A549 (cell line): ENCODE measurements at regions not wholly inside any gene's neighbourhood (a gene's known extent, or its start where the extent isn't known, plus 50 kb on each side); places are given as distances from the start of the nearest gene placed in this dataset.

Source experiments
- ATAC-seq, 2 experiments: fragments of 200-7000 bp in 1 of 2; fragments of >200 bp in 1 of 2; cut with Nextera tagmentation in 1 of 2; cut with Tn5 transposase in 1 of 2; 3 replicates each; pipeline versions ENCODE4 v1.8.0 to v1.9.1; 2018 to 2020; ENCODE audit warnings: mild to moderate bottlenecking in 1 of 2, moderate library complexity in 1 of 2
- CTCF ChIA-PET: fragments of 300-600 bp; sonication (Branson Sonifier 250); formaldehyde crosslinking; extraction: SDS; loops from one replicate; lab custom pipeline; 2021; ENCODE audit warnings: antibody characterized with exemption, inconsistent platforms; lab: Yijun Ruan, JAX
- POLR2A ChIA-PET: fragments of 350-600 bp; formaldehyde crosslinking; extraction: SDS; loops from one replicate; lab custom pipeline; 2021; ENCODE audit warnings: antibody characterized with exemption, inconsistent platforms; lab: Yijun Ruan, JAX
- DNase-seq, 2 experiments: peaks; one replicate each; pipeline versions ENCODE4 v3.0.0 to v3.0.0-alpha.2; 2011 to 2016; ENCODE audit warnings: low read depth in 1 of 2, low spot score in 1 of 2
- FAIRE-seq: peaks from 2 replicates; lab custom pipeline; 2011; peaks lifted over from hg19 to GRCh38; lab: Jason Lieb, UNC
- H3K27ac ChIP-seq, 2 experiments: fragments of >200 bp; sonication (Bioruptor Twin); formaldehyde crosslinking; 3 replicates each; pipeline ENCODE4 v1.5.1; 2016 to 2017
- H3K4me1 ChIP-seq: fragments of >200 bp; sonication (Bioruptor Twin); formaldehyde crosslinking; 3 replicates; pipeline ENCODE4 v1.6.1; 2016
- H3K4me2 ChIP-seq: fragments of >200 bp; sonication (Bioruptor Twin); formaldehyde crosslinking; 3 replicates; pipeline ENCODE4 v1.6.1; 2016
- H3K4me3 ChIP-seq: fragments of >200 bp; sonication (Bioruptor Twin); formaldehyde crosslinking; 3 replicates; pipeline ENCODE4 v1.5.1; 2016
- H3K9me3 ChIP-seq: fragments of >200 bp; sonication (Bioruptor Twin); formaldehyde crosslinking; 3 replicates; pipeline ENCODE4 v1.6.1; 2016
- CBX2 ChIP-seq: fragments of 200-600 bp; sonication (generic); IDR thresholded peaks from 2 replicates; pipeline ENCODE4 v1.6.1; 2016; ENCODE audit warnings: low read depth, mild to moderate bottlenecking, borderline replicate concordance
- CHD2 ChIP-seq: fragments of 150-350 bp; IDR thresholded peaks from 2 replicates; pipeline ENCODE4 v1.6.1; 2014; ENCODE audit warnings: low read length; ENCODE audit not compliant: partially characterized antibody
- CTCF ChIP-seq: fragments of >200 bp; sonication (Bioruptor Twin); formaldehyde crosslinking; IDR thresholded peaks from 3 replicates; pipeline ENCODE4 v1.5.1; 2016
- FOSL2 ChIP-seq, 2 experiments: fragments of 450-650 bp in 1 of 2; fragments of >200 bp in 1 of 2; sonication (Bioruptor Twin) in 1 of 2; formaldehyde crosslinking; IDR thresholded peaks; 2 replicates each; pipeline versions ENCODE4 v1.5.0 to v1.6.1; 2016 to 2020; ENCODE audit warnings: mild to moderate bottlenecking in 1 of 2, moderate library complexity in 1 of 2
- FOXS1 ChIP-seq: fragments of 250-450 bp; sonication (Bioruptor Pico); IDR thresholded peaks from 2 replicates; pipeline ENCODE4 v1.5.0; 2020; ENCODE audit warnings: mild to moderate bottlenecking, moderate library complexity
- HDAC2 ChIP-seq: fragments of 200-600 bp; sonication (generic); IDR thresholded peaks from 2 replicates; pipeline ENCODE4 v1.6.1; 2016
- JUN ChIP-seq, 2 experiments: fragments of >200 bp; sonication (Bioruptor Twin); formaldehyde crosslinking; IDR thresholded peaks; 2 replicates in 1 of 2; 3 replicates in 1 of 2; pipeline ENCODE4 v1.6.1; 2016 to 2017
- JUNB ChIP-seq: fragments of >200 bp; sonication (Bioruptor Twin); formaldehyde crosslinking; IDR thresholded peaks from 2 replicates; pipeline ENCODE4 v1.6.1; 2016
- NFE2L2 ChIP-seq: fragments of 150-350 bp; conservative IDR thresholded peaks from 2 replicates; pipeline ENCODE4 v1.6.1; 2014; ENCODE audit warnings: low read length
- NPAS2 ChIP-seq: fragments of 250-450 bp; sonication (Bioruptor Pico); IDR thresholded peaks from 2 replicates; pipeline ENCODE4 v1.8.0; 2022; ENCODE audit warnings: mild to moderate bottlenecking, moderate library complexity, borderline replicate concordance
- NR3C1 ChIP-seq: fragments of >200 bp; sonication (Bioruptor Twin); formaldehyde crosslinking; IDR thresholded peaks from 3 replicates; pipeline ENCODE4 v1.6.1; 2017
- POLR2AphosphoS2 ChIP-seq: conservative IDR thresholded peaks from 2 replicates; pipeline ENCODE4 v1.6.1; 2012; ENCODE audit warnings: low read length, improper control_type of control experiment, inconsistent platforms
- RFX5 ChIP-seq: fragments of 450-650 bp; IDR thresholded peaks from 2 replicates; pipeline ENCODE4 v1.7.1; 2014; ENCODE audit warnings: antibody characterized with exemption, mild to moderate bottlenecking, moderate library complexity
- SREBF2 ChIP-seq: fragments of 450-650 bp; IDR thresholded peaks from 2 replicates; pipeline ENCODE4 v1.6.1; 2014; ENCODE audit warnings: mild to moderate bottlenecking, moderate library complexity
- TFCP2L1 ChIP-seq: fragments of 250-450 bp; sonication (Bioruptor Pico); IDR thresholded peaks from 2 replicates; pipeline ENCODE4 v1.5.0; 2021; ENCODE audit warnings: mild to moderate bottlenecking
- TP53 ChIP-seq: fragments of 250-450 bp; sonication (Bioruptor Pico); IDR thresholded peaks from 2 replicates; pipeline ENCODE4 v1.5.0; 2021; ENCODE audit warnings: mild to moderate bottlenecking, moderate library complexity
- ZFP36 ChIP-seq: fragments of 450-650 bp; IDR thresholded peaks from 2 replicates; pipeline ENCODE4 v1.6.1; 2014; ENCODE audit warnings: borderline replicate concordance; ENCODE audit not compliant: partially characterized antibody
- ZSCAN20 ChIP-seq: fragments of 250-450 bp; sonication (Bioruptor Pico); IDR thresholded peaks from 2 replicates; pipeline ENCODE4 v1.8.0; 2022; ENCODE audit warnings: mild to moderate bottlenecking, moderate library complexity
- WGBS: methylation state at CpG from one replicate; pipeline ENCODE4 v1.1.6; 2017; ENCODE audit errors: missing lambda C conversion rate; 5-methylcytosine and 5-hydroxymethylcytosine counted together
- TF ChIP-seq, protein P1 (sequence below): IDR thresholded peaks from 2 replicates; pipeline ENCODE4 v1.6.1; 2012; ENCODE audit warnings: low read depth, borderline replicate concordance
- TF ChIP-seq, protein P2 (sequence below): IDR thresholded peaks from 2 replicates; pipeline ENCODE4 v1.6.1; 2012

GRCh38 chr10:121101561-121101960 lies 250.4 kb downstream of the WDR11 start:
- TF ChIP-seq, protein P1, sequence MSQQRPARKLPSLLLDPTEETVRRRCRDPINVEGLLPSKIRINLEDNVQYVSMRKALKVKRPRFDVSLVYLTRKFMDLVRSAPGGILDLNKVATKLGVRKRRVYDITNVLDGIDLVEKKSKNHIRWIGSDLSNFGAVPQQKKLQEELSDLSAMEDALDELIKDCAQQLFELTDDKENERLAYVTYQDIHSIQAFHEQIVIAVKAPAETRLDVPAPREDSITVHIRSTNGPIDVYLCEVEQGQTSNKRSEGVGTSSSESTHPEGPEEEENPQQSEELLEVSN, result no peak
- TF ChIP-seq SREBF2, result no peak
- TF ChIP-seq HDAC2, result no peak
- TF ChIP-seq FOXS1, result no peak
- TF ChIP-seq NR3C1, result no peak
- TF ChIP-seq CBX2, result no peak
- no peak for TF ChIP-seq CTCF
- TF ChIP-seq TFCP2L1 (CRISPR knock-in tag), result no peak
- no peak for TF ChIP-seq POLR2AphosphoS2
- TF ChIP-seq FOSL2 (IDR thresholded peaks at IDR 0.05), result no peak
- TF ChIP-seq FOSL2 (CRISPR knock-in tag; IDR thresholded peaks at IDR 0.05), result no peak
- TF ChIP-seq, protein P2, sequence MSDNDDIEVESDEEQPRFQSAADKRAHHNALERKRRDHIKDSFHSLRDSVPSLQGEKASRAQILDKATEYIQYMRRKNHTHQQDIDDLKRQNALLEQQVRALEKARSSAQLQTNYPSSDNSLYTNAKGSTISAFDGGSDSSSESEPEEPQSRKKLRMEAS, result no peak
- TF ChIP-seq JUN (IDR thresholded peaks at IDR 0.05), result no peak
- Histone ChIP-seq H3K9me3 (no peaks in the 10 kb centered on the region), H3K4me3 (no peak overlapping the region), H3K4me2 (no peak overlapping the region), H3K27ac (no peak overlapping the region), H3K4me1 (no peaks in the 10 kb centered on the region)
- POLR2A ChIA-PET, result no interaction called here
- CTCF ChIA-PET, result no interaction called here
- no peak for DNase-seq
- 29% methylated on average over 4 of the region's 4 CpGs for WGBS
- no peak for ATAC-seq
- FAIRE-seq, result no peak

DNA sequence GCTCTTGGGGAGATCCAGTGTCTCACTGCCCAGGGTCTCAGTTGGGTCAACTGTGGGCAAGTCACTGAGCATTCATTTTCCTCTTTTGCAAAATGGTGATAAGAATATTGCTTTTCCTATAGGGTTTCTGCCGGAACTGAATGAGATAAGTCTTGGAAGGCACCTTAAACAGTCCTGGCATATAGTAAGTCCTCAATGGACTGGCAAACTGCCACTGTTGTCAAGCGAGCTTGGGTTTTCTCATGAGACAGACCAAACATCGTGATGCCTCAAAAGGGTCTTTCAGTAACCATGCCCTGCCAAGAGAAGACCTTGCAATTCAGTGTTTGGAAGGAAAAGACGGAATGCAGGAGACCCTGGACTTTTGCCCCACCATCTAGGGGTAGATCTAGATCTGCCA lies 251.5 kb downstream of the WDR11 start:
- no peak for FAIRE-seq
- ChIA-PET POLR2A (no interaction called here), CTCF (no interaction called here)
- H3K27ac ChIP-seq, result no peak overlapping the region
- no peak for DNase-seq
- H3K9me3 ChIP-seq, result no peaks in the 10 kb centered on the region
- no peaks in the 10 kb centered on the region for H3K4me1 ChIP-seq
- WGBS, result 11% methylated on average over 4 of the region's 4 CpGs
- no peak overlapping the region for H3K4me3 ChIP-seq
- ATAC-seq, result no peak
- no peak overlapping the region for H3K4me2 ChIP-seq
- TF ChIP-seq RFX5 (no peak), ZFP36 (no peak), POLR2AphosphoS2 (no peak), TP53 (CRISPR knock-in tag) (no peak)
- TF ChIP-seq, all 56 proteins: peak for 0

- POLR2A ChIA-PET, result no interaction called here
- CTCF ChIA-PET, result interaction anchor here (1.1 kb wide), 1 partner anchor 67 kb away, joined by 3 read pairs; no protein-coding TSS in a partner anchor
- H3K27ac ChIP-seq, result no peak overlapping the region
- no peak for DNase-seq
- TF ChIP-seq JUNB (no peak), NPAS2 (CRISPR knock-in tag) (no peak), JUN (IDR thresholded peaks at IDR 0.05) (no peak), CHD2 (no peak), HDAC2 (no peak), NFE2L2 (no peak), ZSCAN20 (CRISPR knock-in tag) (no peak)
- WGBS, result 83% methylated on average over 1 of the region's 1 CpG
- H3K4me2 ChIP-seq, result no peak overlapping the region
- no peak for FAIRE-seq
- no peak overlapping the region for H3K4me3 ChIP-seq
- no peak for ATAC-seq
- no peaks in the 10 kb centered on the region for H3K9me3 ChIP-seq
- H3K4me1 ChIP-seq, result no peaks in the 10 kb centered on the region
Measured at GRCh38 chr10:121104476-121105111, 253.4 kb downstream of the WDR11 start.
